ENCODE measurements at regions not wholly inside any gene's neighbourhood (a gene's known extent, or its start where the extent isn't known, plus 50 kb on each side); places are given as distances from the start of the nearest gene placed in this dataset.

GRCh38 chr6:27176523-27177484 is 70.7 kb upstream of the PRSS16 start (continued):
- TF ChIP-seq REST (IDR thresholded peaks at IDR 0.05; ENCODE audit: low read depth, low read length) (no peak), USF1 (IDR thresholded peaks at IDR 0.05; ENCODE audit: borderline replicate concordance, extremely low read length, insufficient read depth, low read depth, low read length) (no peak), ZBTB11 (CRISPR knock-in tag; IDR thresholded peaks at IDR 0.05) (no peak), GABPA (IDR thresholded peaks at IDR 0.05; ENCODE audit: low read depth) (peak; percentile 32; the same call in 1 of the 2 replicates), NR2F1 (conservative IDR thresholded peaks at IDR 0.05) (0 out of 2 replicates have a peak, but pooled peaks have one; percentile 26), HCFC1 (IDR thresholded peaks at IDR 0.05; ENCODE audit: low read length) (peak; percentile 28; the same call in 1 of the 2 replicates), IKZF1 (conservative IDR thresholded peaks at IDR 0.05) (no peak), ZBTB40 (IDR thresholded peaks at IDR 0.05; ENCODE audit: borderline replicate concordance) (peak; percentile 71; the same call in 1 of the 2 replicates), PKNOX1 (IDR thresholded peaks at IDR 0.05) (no peak), POU2F2 (IDR thresholded peaks at IDR 0.05; ENCODE audit: borderline replicate concordance, low read depth, low read length) (peak; percentile 41; the same call in 1 of the 3 replicates), STAT3 (IDR thresholded peaks at IDR 0.05; ENCODE audit: low read depth, low read length) (no peak), CREB1 (IDR thresholded peaks at IDR 0.05; ENCODE audit: low read depth) (no peak), SUZ12 (IDR thresholded peaks at IDR 0.05; ENCODE audit: unreplicated experiment) (no peak), CBFB (IDR thresholded peaks at IDR 0.05; ENCODE audit: low read depth) (0 out of 2 replicates have a peak, but pooled peaks have one; percentile 23)
